Endometrium (tissue), 2 donors: ENCODE measurements at regions not wholly inside any gene's neighbourhood (a gene's known extent, or its start where the extent isn't known, plus 50 kb on each side); places are given as distances from the start of the nearest gene placed in this dataset.
"Not testable (repeated sequence)": the region's sequence is repeated elsewhere in the genome, so short reads cannot be mapped to it uniquely, and the experiment has no call there.

ENCODE experiments used
- FAIRE-seq: peaks from 2 replicates; lab custom pipeline; 2012; peaks lifted over from hg19 to GRCh38; lab: Jason Lieb, UNC
- donor health status: control.
- donor health status: control.

- no peak for FAIRE-seq
These were observed 444.7 kb downstream of the PCDH10 start for GRCh38 chr4:133593764-133594163.

GRCh38 chr4:133592591-133592990, 443.5 kb downstream of the PCDH10 start:
- no peak for FAIRE-seq

GRCh38 chr4:133592106-133592505, 443.0 kb downstream of the PCDH10 start:
- FAIRE-seq = no peak

GRCh38 chr4:133588306-133588705, 439.2 kb downstream of the PCDH10 start:
- FAIRE-seq = no peak

GRCh38 chr4:133585323-133585722, 436.2 kb downstream of the PCDH10 start:
- FAIRE-seq = no peak

DNA sequence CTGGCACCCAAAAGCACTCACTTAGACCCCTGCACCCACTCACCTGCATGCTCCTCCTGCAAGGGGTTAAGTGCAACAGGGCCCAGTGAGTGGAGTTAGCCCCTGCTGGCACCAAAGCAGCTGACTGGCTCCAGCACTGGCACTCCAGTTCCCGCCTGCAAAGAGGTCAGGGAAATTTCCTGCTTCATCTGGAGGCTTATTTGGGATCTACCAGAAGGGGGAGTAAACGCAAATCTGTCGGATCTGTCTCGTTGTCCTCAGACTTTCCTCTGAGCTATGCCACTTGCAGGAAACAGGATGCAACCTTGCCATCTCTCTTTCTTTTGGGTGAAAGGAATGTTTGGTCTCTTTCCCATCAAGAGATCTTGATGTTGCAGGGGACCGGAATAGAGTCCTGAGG, 435.6 kb downstream of the PCDH10 start:
- no peak for FAIRE-seq

- FAIRE-seq = no peak
These were observed 433.0 kb downstream of the PCDH10 start for GRCh38 chr4:133581996-133582619.

DNA sequence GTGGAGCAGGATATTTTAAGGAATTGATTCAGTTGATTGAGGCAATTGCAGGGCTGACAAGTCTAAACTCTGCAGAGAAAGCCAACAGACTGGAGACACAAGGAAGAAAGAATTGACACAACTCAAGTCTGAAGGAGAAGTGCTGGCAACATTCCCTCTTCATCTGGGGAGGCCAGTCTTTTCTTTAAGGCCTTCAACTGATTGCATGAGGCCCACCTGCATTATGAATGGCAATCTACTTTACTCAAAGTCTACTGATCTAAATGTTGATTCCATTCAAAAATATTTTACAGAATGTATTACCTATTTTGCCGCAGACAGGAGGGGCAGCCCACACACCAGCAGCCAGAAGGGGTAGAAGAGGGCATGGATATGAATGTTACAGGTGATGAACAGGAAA, 425.2 kb downstream of the PCDH10 start:
- no peak for FAIRE-seq

DNA sequence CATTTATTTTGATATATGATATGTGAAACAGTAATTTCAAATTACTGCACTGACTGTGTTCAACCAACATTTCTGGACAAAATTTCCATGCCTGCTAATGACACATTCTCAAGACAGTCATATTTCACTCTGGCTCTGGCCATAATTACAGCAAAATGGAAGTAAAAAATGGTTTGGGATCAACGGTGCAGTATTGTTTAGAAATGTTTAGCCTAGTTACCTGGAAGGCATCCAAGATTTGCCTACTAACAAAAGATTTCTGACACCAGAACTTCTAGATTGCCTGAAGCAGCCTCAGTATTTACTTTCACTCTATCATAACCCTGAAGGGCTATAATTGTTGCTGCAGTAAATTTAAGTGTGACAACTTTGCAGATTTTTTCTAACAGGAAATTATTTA, 416.3 kb downstream of the PCDH10 start:
- FAIRE-seq = no peak

GRCh38 chr4:133559987-133560386, 410.9 kb downstream of the PCDH10 start:
- FAIRE-seq = no peak

- FAIRE-seq = no peak
These were observed 406.6 kb downstream of the PCDH10 start for GRCh38 chr4:133555671-133556070.

- FAIRE-seq = no peak
These were observed 401.3 kb downstream of the PCDH10 start for GRCh38 chr4:133550436-133550835.

- no peak for FAIRE-seq
These were observed 395.0 kb downstream of the PCDH10 start for GRCh38 chr4:133544097-133544496.

DNA sequence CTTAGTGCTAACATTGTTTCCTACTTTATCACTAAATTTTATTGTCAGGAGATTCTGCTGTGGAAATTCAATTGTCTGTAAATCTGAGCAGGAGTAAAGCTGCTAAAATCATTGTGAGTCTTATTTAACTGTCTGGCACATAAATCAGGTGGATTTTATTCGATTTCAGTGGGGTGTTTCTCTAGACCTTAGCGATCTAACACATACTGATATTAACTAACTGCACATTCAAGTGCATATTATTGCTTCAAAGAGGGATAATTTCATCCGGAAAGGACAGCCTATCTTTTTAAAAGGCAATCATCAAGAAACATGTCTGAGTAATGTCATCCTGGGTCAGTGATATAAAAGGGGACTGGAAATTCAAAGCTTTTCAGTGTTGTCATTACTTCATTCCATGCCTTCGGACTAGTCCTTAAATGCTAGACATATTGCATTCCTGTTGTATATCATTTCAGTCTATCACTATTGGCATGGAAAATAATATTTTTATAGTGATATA, 388.7 kb downstream of the PCDH10 start:
- no peak for FAIRE-seq

DNA sequence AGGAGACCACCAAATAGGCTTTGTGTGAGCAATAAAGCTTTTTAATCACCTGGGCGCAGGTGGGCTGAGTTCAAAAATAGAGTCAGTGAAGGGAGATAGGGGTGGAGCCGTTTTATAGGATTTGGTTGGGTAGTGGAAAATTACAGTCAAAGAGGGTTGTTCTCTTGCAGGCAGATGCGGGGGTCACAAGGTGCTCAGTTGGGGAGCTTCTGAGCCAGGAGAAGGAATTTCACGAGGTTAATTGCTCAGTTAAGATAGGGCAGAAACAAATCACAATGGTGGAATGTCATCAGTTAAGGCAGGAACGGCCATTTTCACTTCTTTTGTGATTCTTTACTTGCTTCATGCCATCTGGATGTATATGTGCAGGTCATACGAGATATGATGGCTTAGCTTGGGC, 385.1 kb downstream of the PCDH10 start:
- not testable (repeated sequence) for FAIRE-seq

GRCh38 chr4:133524369-133524768, 375.3 kb downstream of the PCDH10 start:
- no peak for FAIRE-seq

- FAIRE-seq = no peak
These were observed 364.8 kb downstream of the PCDH10 start for GRCh38 chr4:133513901-133514300.

- FAIRE-seq = no peak
These were observed 349.1 kb downstream of the PCDH10 start for GRCh38 chr4:133498149-133498548.

DNA sequence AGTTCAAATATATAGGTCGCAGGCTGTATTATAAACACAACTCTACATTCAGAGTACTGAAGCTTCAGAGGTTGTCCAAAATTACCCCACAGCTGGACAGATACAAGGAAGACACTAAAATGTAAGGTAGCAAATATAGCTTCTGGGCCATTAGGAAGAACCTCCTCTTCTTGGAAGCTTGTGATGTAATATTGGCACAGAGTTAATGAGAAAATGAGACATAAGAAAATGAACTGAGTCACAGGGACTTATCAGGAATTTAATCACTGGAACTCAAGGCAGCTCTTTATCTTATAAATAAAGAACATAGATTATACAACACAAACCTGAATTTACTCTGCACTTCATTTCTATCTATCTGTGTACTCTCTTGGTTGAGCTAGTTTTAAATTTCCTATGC, 344.7 kb downstream of the PCDH10 start:
- no peak for FAIRE-seq

DNA sequence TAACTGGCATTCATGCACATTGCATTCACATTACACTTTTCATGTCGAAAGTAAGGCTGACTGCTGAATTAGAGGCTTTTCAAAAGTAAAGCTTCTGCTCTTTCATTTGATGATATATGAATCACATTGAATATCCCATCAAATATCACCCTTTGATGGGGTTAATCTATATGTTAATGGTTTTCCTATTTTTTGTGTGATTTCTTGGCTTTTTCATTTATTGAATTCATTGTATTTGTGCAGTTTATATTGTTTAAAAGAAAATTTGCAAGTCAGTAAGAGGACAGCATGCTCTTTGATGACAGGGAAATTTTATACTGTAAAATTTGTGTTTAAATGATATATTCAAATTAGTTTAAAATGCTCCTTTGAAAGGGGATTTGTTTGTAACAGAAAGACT, 344.1 kb downstream of the PCDH10 start:
- no peak for FAIRE-seq

DNA sequence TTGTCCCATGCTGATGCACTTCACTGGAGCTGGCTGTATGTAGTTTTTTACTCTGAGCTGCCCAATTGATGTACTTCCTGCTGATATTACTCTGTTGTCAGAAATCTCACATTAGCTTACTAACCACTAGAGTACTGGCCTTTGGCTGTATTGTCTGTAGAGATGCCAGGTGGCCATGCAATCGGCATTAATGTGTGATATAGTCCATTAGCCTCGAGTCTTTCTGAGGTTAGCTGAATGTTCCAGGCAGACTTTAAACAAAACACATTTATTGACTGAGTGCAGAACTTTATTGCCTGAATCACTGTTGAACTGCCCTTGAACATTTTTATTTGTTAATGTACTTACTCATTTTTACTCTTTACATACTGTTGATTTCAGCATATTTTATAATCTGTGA, 335.2 kb downstream of the PCDH10 start:
- FAIRE-seq = no peak

DNA sequence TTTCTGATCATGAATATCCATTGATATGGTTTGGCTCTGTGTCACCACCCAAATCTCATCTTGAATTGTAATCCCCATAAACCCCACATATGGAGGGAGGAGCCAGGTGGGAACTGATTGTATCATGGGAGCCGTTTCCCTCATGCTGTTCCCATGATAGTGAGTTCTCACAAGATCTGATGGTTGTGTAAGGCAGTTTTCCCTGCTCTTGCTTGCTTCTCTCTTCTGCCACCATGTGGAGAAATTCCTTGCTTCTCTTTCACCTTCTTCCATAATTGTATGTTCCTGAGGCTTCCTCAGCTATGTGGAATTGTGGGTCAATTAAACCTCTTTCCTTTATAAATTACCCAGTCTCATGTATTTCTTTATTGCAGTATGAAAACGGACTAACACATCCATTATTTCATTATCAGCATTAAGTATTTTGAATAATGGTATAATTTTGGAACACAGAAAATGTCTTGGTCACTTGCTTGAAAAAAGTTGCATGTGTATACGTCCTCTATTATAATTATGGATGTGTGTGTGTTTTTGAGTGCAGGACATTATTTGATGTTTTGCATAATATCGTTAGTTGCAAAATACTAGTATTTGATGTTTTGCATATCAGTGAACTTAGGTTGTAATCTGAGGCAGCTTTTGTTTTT, 334.6 kb downstream of the PCDH10 start:
- no peak for FAIRE-seq

DNA sequence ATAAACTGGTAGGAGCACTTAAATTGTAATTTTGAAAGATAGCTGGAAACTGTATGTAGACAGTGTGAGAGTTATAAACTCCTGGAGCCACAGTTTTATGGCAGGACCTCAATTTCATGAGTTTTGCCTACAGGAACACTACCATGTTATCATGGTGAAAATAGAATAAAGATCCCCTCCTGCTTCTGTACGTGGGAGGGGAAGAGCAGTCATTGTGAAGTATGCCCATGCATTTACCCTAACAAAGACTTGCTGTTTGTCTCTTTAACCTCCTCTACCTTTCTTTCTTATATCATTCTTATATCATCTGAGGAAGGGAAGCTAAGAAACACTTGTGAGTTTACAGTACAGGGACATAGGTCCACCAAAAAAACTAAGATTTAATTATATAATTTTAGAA, 327.0 kb downstream of the PCDH10 start:
- no peak for FAIRE-seq

- no peak for FAIRE-seq
These were observed 325.4 kb downstream of the PCDH10 start for GRCh38 chr4:133474501-133474900.
